GM19193 (cell line): ENCODE measurements at regions not wholly inside any gene's neighbourhood (a gene's known extent, or its start where the extent isn't known, plus 50 kb on each side); places are given as distances from the start of the nearest gene placed in this dataset.

ENCODE experiments used
- POLR2A ChIP-seq: IDR thresholded peaks from 4 replicates; pipeline ENCODE4 v1.6.1; 2011; ENCODE audit not compliant: insufficient read depth, insufficient read length; ENCODE audit errors: extremely low read depth

DNA sequence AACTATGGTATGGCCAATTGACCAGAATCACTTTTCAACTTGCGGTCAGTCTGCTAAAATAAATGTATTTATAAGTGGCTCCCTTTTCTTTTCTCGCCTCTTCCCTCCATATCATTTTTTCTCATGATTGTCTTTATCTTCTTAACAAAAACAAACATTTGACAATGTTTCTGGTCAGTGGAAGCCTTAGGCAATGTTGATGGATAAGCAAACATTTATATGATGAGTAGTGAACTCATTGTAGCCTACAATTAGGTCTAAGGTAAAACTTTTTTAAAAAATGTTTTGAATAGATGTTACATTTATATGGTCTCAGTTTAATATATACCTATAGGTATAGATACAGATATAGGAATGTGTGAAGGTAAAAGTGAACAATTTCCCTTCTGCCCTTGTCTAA, 355.4 kb downstream of the MFSD1 start:
- TF ChIP-seq POLR2A = no peak

GRCh38 chr3:159158213-159158612, 356.4 kb downstream of the MFSD1 start:
- no peak for TF ChIP-seq POLR2A

- no peak for TF ChIP-seq POLR2A
Measured at GRCh38 chr3:159158801-159159200, 356.9 kb downstream of the MFSD1 start.

- no peak for TF ChIP-seq POLR2A
Measured at GRCh38 chr3:159159546-159159945, 357.7 kb downstream of the MFSD1 start.

GRCh38 chr3:159163656-159164055, 361.8 kb downstream of the MFSD1 start:
- TF ChIP-seq POLR2A = no peak

- no peak for TF ChIP-seq POLR2A
Measured at GRCh38 chr3:159165961-159166360, 364.1 kb downstream of the MFSD1 start.

DNA sequence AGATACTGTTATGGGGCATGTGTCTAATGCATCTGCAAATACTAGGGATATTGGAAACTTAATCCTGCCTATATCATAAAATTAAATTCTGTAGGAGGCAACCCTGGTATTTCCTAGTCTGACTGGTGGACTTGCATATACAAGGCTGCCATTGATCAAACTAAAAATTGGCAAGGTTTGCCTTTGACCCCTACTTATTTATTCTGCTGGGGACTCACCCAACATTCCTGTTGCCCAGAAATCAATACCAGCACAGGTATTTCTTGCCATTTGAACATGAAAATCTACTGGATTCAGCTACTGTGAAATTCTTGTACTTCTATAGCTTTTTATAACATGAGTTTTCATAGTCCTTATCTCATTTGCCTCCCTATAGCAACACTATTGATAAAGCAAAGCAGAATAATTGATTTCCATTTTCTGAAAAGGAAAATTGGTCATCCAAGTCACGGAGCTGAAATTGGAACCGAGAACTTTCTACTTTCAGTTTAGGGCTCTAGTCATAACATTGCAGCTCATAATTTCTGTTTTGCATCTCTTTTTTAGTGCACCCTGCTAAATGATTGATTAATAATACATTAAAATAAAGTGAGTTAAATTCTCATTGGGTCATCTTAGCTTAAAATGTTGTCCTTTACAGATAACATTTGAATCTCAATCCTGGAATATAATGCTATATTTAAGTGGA, 365.2 kb downstream of the MFSD1 start:
- TF ChIP-seq POLR2A = no peak

DNA sequence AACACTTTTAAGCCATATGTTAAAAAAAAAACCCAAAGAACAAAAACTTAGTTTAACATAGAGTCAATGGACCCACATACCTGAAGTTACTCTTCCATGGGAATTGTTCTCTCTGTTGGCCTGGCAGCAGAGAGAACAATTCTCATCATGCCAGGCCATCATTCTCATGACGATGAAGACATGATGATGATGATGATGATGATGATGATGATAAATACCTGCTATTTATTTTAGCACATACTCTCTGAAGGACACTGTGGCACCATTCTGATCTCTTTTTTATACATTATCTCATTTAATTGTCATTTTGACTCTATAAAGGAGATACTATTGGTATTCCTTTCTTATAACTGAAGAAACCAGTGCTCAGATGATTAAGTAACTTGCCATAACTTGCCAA, 366.9 kb downstream of the MFSD1 start:
- no peak for TF ChIP-seq POLR2A

- TF ChIP-seq POLR2A = no peak
Measured at GRCh38 chr3:159169828-159170227, 368.0 kb downstream of the MFSD1 start.

- TF ChIP-seq POLR2A = no peak
Measured at GRCh38 chr3:159170436-159171003, 368.7 kb downstream of the MFSD1 start.

DNA sequence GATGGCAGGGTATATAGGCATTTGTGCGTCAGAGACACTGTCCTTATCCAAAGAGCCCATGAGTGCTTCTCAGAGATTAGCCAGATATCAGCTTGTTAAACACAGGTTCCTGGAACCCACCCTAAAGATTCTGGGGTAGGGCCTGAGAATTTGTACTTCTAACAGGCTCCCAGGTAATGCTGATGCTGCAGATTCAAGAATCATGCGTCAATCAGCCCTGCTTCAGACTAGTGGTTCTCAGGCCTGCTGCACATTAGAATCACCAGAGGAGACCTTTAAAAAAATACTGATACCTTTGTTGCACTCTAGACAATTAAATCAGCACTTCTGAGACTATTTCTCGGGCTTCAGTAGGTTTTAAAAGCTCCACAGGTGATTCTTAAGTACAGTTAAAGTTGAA, 369.5 kb downstream of the MFSD1 start:
- TF ChIP-seq POLR2A = no peak

DNA sequence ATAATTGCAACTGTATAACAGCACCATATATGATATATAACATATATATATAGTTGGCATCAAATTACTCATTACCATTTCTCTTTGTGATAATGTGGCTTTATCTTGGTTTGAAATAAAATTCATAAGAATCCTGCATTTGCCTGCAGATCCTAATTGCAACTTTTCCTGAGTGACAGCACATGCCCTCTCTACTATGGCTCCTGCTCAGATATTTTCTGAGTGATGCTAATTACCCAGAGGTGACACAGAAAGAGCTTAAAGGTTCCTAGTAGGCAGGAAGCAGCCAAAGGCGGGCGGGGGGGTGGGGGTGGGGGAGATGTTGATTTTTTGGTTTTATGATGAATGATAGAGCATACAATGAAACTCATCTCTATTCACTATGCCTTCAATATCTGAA, 370.6 kb downstream of the MFSD1 start:
- no peak for TF ChIP-seq POLR2A

DNA sequence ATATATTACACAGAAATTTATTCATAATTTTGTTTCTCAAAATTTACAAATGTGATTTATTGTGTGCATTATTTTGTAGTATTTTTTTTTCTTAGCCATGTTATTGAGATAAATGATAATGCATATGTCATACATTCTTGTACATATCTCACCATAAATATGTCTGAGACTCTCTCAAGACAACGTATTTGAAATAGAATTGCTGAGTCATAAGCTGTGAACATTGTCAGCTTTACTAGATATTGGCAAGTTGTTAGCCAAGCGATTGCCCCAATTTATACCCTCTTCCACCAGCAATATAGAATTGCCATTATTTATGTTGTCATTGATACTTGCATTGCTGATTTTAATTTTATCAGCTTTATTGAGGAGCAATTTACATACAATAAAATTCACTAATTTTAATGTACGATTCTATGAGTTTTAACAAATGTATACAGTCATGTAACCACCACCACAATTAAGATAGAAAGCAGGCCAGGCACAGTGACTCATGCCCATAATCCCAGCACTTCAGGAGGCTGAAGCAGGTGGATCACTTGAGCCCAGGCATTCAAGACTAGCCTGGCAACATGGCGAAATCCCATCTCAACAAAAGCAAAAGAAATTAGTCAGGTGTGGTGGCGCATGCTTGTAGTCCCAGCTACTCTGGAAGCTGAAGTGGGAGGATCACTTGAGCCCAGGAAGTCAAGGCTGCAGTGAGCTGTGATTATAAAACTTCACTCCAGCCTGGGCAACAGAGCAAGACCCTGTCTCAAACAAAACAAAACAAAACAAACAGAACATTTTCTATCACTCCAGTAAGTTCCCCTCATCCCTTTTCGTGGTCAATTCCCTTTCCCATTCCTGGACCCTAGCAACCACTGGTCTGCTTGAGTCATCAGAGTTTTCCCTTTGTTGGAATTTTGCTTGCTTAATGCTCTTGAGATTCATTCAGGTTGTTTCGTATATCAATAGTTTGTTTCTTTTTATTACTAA, 373.1 kb downstream of the MFSD1 start:
- no peak for TF ChIP-seq POLR2A

- TF ChIP-seq POLR2A = no peak
Measured at GRCh38 chr3:159178209-159178897, 376.5 kb downstream of the MFSD1 start.

DNA sequence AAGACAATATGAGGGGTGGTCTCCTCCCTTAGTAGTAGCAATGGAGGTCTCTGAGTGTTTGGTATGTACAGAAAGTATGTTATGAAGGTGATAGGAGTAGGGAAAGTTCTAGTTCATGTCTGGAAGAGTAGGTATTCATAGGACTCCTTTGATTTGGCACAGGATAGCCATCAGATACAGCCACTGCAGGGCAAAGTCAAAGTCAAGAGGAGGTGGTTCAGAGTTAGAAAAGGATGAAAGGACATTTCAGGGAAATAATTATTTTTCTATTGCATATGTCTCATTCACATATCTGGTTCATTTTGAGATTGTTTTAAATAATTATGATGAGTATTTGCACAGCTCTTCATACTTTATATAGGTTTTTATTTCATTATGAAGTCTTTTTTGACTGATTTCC, 381.1 kb downstream of the MFSD1 start:
- no peak for TF ChIP-seq POLR2A
